Ishikawa (cell line): ENCODE measurements at regions not wholly inside any gene's neighbourhood (a gene's known extent, or its start where the extent isn't known, plus 50 kb on each side); places are given as distances from the start of the nearest gene placed in this dataset.

Source experiments
- CEBPB ChIP-seq: IDR thresholded peaks from 2 replicates; pipeline ENCODE4 v1.6.1; 2012
- CREB1 ChIP-seq: IDR thresholded peaks from 2 replicates; pipeline ENCODE4 v1.6.1; 2012; ENCODE audit warnings: low read depth
- EP300 ChIP-seq: IDR thresholded peaks from 2 replicates; pipeline ENCODE4 v1.6.1; 2012; ENCODE audit warnings: borderline replicate concordance
- FOXM1 ChIP-seq: IDR thresholded peaks from 2 replicates; pipeline ENCODE4 v1.6.1; 2012; ENCODE audit warnings: low read depth, borderline replicate concordance
- NFIC ChIP-seq: IDR thresholded peaks from 2 replicates; pipeline ENCODE4 v1.6.1; 2012
- RAD21 ChIP-seq: IDR thresholded peaks from 2 replicates; pipeline ENCODE4 v1.6.1; 2012; ENCODE audit warnings: low read depth
- TAF1 ChIP-seq: IDR thresholded peaks from 2 replicates; pipeline ENCODE4 v1.6.1; 2012; ENCODE audit warnings: low read depth, mild to moderate bottlenecking
- TCF12 ChIP-seq: IDR thresholded peaks from 2 replicates; pipeline ENCODE4 v1.6.1; 2012; ENCODE audit warnings: low read depth
- YY1 ChIP-seq: IDR thresholded peaks from 2 replicates; pipeline ENCODE4 v1.6.1; 2012; ENCODE audit warnings: low read depth
- ZBTB7A ChIP-seq: IDR thresholded peaks from 2 replicates; pipeline ENCODE4 v1.6.1; 2012; ENCODE audit warnings: low read depth
- TF ChIP-seq, protein P1 (sequence below): IDR thresholded peaks from 2 replicates; pipeline ENCODE4 v1.6.1; 2012
- TF ChIP-seq, protein P2 (sequence below): IDR thresholded peaks from 2 replicates; pipeline ENCODE4 v1.6.1; 2012; ENCODE audit warnings: low read depth, mild to moderate bottlenecking

DNA sequence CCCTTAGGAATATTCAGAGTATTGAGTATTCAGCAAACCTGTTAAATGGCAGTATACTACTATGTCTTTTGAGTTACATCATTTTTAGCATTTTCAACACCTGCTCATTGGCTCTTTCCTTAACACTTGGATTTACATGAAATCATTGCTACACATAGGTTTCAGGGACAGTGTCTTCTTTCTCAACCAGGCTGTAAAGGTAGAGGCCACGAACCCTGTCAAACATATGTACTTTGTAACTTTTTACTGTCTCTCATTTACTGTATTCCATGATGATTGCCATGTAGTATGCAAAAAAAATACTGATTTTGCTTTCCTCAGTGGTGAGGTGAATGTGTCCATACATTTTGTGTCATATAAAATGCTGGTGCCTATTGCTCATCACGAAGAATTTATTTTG, 264.4 kb downstream of the SLCO4C1 start:
- no peak for TF ChIP-seq FOXM1
- TF ChIP-seq CEBPB, result no peak
- no peak for TF ChIP-seq NFIC
- no peak for TF ChIP-seq EP300
- no peak for TF ChIP-seq TAF1
- TF ChIP-seq CREB1, result no peak
- TF ChIP-seq, protein P1, sequence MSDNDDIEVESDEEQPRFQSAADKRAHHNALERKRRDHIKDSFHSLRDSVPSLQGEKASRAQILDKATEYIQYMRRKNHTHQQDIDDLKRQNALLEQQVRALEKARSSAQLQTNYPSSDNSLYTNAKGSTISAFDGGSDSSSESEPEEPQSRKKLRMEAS, result no peak
- TF ChIP-seq, protein P2, sequence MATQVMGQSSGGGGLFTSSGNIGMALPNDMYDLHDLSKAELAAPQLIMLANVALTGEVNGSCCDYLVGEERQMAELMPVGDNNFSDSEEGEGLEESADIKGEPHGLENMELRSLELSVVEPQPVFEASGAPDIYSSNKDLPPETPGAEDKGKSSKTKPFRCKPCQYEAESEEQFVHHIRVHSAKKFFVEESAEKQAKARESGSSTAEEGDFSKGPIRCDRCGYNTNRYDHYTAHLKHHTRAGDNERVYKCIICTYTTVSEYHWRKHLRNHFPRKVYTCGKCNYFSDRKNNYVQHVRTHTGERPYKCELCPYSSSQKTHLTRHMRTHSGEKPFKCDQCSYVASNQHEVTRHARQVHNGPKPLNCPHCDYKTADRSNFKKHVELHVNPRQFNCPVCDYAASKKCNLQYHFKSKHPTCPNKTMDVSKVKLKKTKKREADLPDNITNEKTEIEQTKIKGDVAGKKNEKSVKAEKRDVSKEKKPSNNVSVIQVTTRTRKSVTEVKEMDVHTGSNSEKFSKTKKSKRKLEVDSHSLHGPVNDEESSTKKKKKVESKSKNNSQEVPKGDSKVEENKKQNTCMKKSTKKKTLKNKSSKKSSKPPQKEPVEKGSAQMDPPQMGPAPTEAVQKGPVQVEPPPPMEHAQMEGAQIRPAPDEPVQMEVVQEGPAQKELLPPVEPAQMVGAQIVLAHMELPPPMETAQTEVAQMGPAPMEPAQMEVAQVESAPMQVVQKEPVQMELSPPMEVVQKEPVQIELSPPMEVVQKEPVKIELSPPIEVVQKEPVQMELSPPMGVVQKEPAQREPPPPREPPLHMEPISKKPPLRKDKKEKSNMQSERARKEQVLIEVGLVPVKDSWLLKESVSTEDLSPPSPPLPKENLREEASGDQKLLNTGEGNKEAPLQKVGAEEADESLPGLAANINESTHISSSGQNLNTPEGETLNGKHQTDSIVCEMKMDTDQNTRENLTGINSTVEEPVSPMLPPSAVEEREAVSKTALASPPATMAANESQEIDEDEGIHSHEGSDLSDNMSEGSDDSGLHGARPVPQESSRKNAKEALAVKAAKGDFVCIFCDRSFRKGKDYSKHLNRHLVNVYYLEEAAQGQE, result no peak
- no peak for TF ChIP-seq RAD21
- no peak for TF ChIP-seq ZBTB7A
- TF ChIP-seq YY1, result no peak
- TF ChIP-seq TCF12, result no peak
